ENCODE measurements at regions not wholly inside any gene's neighbourhood (a gene's known extent, or its start where the extent isn't known, plus 50 kb on each side); places are given as distances from the start of the nearest gene placed in this dataset.
"Not testable (repeated sequence)": the region's sequence is repeated elsewhere in the genome, so short reads cannot be mapped to it uniquely, and the experiment has no call there.

- no peak for DNase-seq
Measured at GRCh38 chr3:25844891-25845290, 55.0 kb downstream of the OXSM start.

GRCh38 chr3:25846282-25846681 is 56.4 kb downstream of the OXSM start:
- DNase-seq = no peak

- DNase-seq = no peak
Measured at GRCh38 chr3:25849091-25849490, 59.2 kb downstream of the OXSM start.

- no peak for DNase-seq
Measured at GRCh38 chr3:25849641-25850385, 59.9 kb downstream of the OXSM start.

- not testable (repeated sequence) for DNase-seq
Measured at GRCh38 chr3:25851693-25852259, 61.9 kb downstream of the OXSM start.

GRCh38 chr3:25854214-25854613 is 64.3 kb downstream of the OXSM start:
- no peak for DNase-seq

GRCh38 chr3:25854635-25855034 is 64.7 kb downstream of the OXSM start:
- no peak for DNase-seq

- DNase-seq = no peak
Measured at GRCh38 chr3:25855266-25855784, 65.4 kb downstream of the OXSM start.

- DNase-seq = peak in 1 of 2 donors; percentile 9
Measured at GRCh38 chr3:25856902-25857518, 67.1 kb downstream of the OXSM start.

GRCh38 chr3:25861566-25861965 is 71.7 kb downstream of the OXSM start:
- no peak for DNase-seq

GRCh38 chr3:25863011-25863415 is 73.1 kb downstream of the OXSM start:
- no peak for DNase-seq

GRCh38 chr3:25863416-25863959 is 73.6 kb downstream of the OXSM start:
- DNase-seq = no peak

- no peak for DNase-seq
Measured at GRCh38 chr3:25870452-25870851, 80.6 kb downstream of the OXSM start.

- DNase-seq = no peak
Measured at GRCh38 chr3:25872200-25872877, 82.4 kb downstream of the OXSM start.

- DNase-seq = no peak
Measured at GRCh38 chr3:25883492-25883891, 93.6 kb downstream of the OXSM start.

- no peak for DNase-seq
Measured at GRCh38 chr3:25884981-25885380, 95.1 kb downstream of the OXSM start.

GRCh38 chr3:25885544-25885943 is 95.7 kb downstream of the OXSM start:
- DNase-seq = no peak

GRCh38 chr3:25887907-25888306 is 98.0 kb downstream of the OXSM start:
- no peak for DNase-seq

GRCh38 chr3:25888892-25889524 is 99.1 kb downstream of the OXSM start:
- DNase-seq = no peak

GRCh38 chr3:25889525-25889917 is 99.6 kb downstream of the OXSM start:
- no peak for DNase-seq

GRCh38 chr3:25894101-25894500 is 104.2 kb downstream of the OXSM start:
- DNase-seq = no peak

GRCh38 chr3:25895031-25895430 is 105.1 kb downstream of the OXSM start:
- DNase-seq = no peak

GRCh38 chr3:25895443-25895842 is 105.6 kb downstream of the OXSM start:
- no peak for DNase-seq

Data from hippocampal formation (tissue), 2 donors.